Neural progenitor cell (in vitro differentiated cells): ENCODE measurements at regions not wholly inside any gene's neighbourhood (a gene's known extent, or its start where the extent isn't known, plus 50 kb on each side); places are given as distances from the start of the nearest gene placed in this dataset.

ENCODE experiments used
- DNase-seq: peaks from one replicate; pipeline ENCODE4 v3.0.0-alpha.2; 2016; ENCODE audit warnings: low spot score
- H2AFZ ChIP-seq: fragments of 200-600 bp; sonication (generic); replicated peaks from 2 replicates; pipeline ENCODE4 v1.6.1; 2016; ENCODE audit warnings: antibody characterized with exemption
- H3F3A ChIP-seq: fragments of 200-600 bp; sonication (generic); 2 replicates; pipeline ENCODE4 v1.6.1; 2016; ENCODE audit warnings: antibody characterized with exemption, low read depth
- H3K27ac ChIP-seq: fragments of 200-600 bp; sonication (generic); 2 replicates; pipeline ENCODE4 v1.5.1; 2016; ENCODE audit warnings: mild to moderate bottlenecking
- H3K27me3 ChIP-seq: fragments of 200-600 bp; sonication (generic); 2 replicates; pipeline ENCODE4 v1.6.1; 2016; ENCODE audit warnings: mild to moderate bottlenecking, moderate library complexity
- H3K36me3 ChIP-seq: fragments of 200-600 bp; sonication (generic); 2 replicates; pipeline ENCODE4 v1.5.1; 2016
- H3K4me1 ChIP-seq: fragments of 200-600 bp; sonication (generic); 2 replicates; pipeline ENCODE4 v1.6.1; 2016; ENCODE audit warnings: mixed run types
- H3K4me2 ChIP-seq: fragments of 200-600 bp; sonication (generic); 2 replicates; pipeline ENCODE4 v1.6.1; 2016
- H3K4me3 ChIP-seq: fragments of 200-600 bp; sonication (generic); 2 replicates; pipeline ENCODE4 v1.5.1; 2016
- H3K79me2 ChIP-seq: fragments of 200-600 bp; sonication (generic); 2 replicates; pipeline ENCODE4 v1.6.1; 2016; ENCODE audit warnings: low read depth
- H3K9ac ChIP-seq: fragments of 200-600 bp; sonication (generic); 2 replicates; pipeline ENCODE4 v1.6.1; 2016
- H3K9me3 ChIP-seq: fragments of 200-600 bp; sonication (generic); 2 replicates; pipeline ENCODE4 v1.5.1; 2016; ENCODE audit warnings: low read depth
- H4K20me1 ChIP-seq: fragments of 200-600 bp; sonication (generic); 2 replicates; pipeline ENCODE4 v1.6.1; 2016; ENCODE audit warnings: low read depth
- H3K27ac Mint-ChIP-seq: 3 replicates; pipeline ENCODE4 v1.8.0; 2021; ENCODE audit warnings: mixed read lengths
- H3K27me3 Mint-ChIP-seq: 2 replicates; pipeline ENCODE4 v1.8.0; 2022; ENCODE audit warnings: low read depth, mild to moderate bottlenecking, inconsistent platforms, moderate library complexity, mixed read lengths; ENCODE audit not compliant: insufficient read depth
- H3K36me3 Mint-ChIP-seq: 3 replicates; pipeline ENCODE4 v1.8.0; 2021; ENCODE audit warnings: mixed read lengths
- H3K4me1 Mint-ChIP-seq: 3 replicates; pipeline ENCODE4 v1.8.0; 2021; ENCODE audit warnings: mixed read lengths
- H3K4me3 Mint-ChIP-seq: 3 replicates; pipeline ENCODE4 v1.8.0; 2021; ENCODE audit warnings: mild to moderate bottlenecking, moderate library complexity, mixed read lengths
- H3K9me3 Mint-ChIP-seq: 3 replicates; pipeline ENCODE4 v1.8.0; 2020; ENCODE audit warnings: mixed read lengths
- CTCF ChIP-seq: fragments of 200-600 bp; sonication (generic); IDR thresholded peaks from 2 replicates; pipeline ENCODE4 v1.5.1; 2017; ENCODE audit warnings: antibody characterized with exemption, mild to moderate bottlenecking
- EZH2 ChIP-seq: fragments of 200-600 bp; sonication (generic); IDR thresholded peaks from 2 replicates; pipeline ENCODE4 v1.6.1; 2017; ENCODE audit warnings: antibody characterized with exemption, mild to moderate bottlenecking, moderate library complexity
- EZH2phosphoT487 ChIP-seq: fragments of 200-600 bp; sonication (generic); IDR thresholded peaks from 2 replicates; pipeline ENCODE4 v1.6.1; 2017; ENCODE audit warnings: antibody characterized with exemption

- no peak overlapping the region for H3K4me3 ChIP-seq
- H3K4me1 ChIP-seq: peaks cover 95% of the 10 kb centered on the region
- H3K27ac ChIP-seq: peak overlapping the region; percentile 4
Observed at GRCh38 chr1:81310250-81310649, 490.5 kb upstream of the ADGRL2 start.

GRCh38 chr1:81308191-81308590 is 492.5 kb upstream of the ADGRL2 start:
- no peak for DNase-seq
- peaks cover 81% of the 10 kb centered on the region for H3K4me1 ChIP-seq
- no peaks in the 10 kb centered on the region for H3K36me3 ChIP-seq
- no peak overlapping the region for H3K27ac ChIP-seq
- H3F3A ChIP-seq: peaks cover 43% of the 10 kb centered on the region
- H4K20me1 ChIP-seq: no peaks in the 10 kb centered on the region
- H3K4me3 ChIP-seq: no peak overlapping the region
- H3K9me3 ChIP-seq: no peaks in the 10 kb centered on the region
- H3K79me2 ChIP-seq: peaks cover 12% of the 10 kb centered on the region
- Mint-ChIP-seq H3K4me1 (peaks cover 63% of the 10 kb centered on the region), H3K27me3 (no peaks in the 10 kb centered on the region), H3K4me3 (no peak overlapping the region), H3K9me3 (no peaks in the 10 kb centered on the region), H3K36me3 (no peaks in the 10 kb centered on the region), H3K27ac (peak overlapping the region; percentile 36)
- no peak overlapping the region for H2AFZ ChIP-seq
- no peak overlapping the region for H3K9ac ChIP-seq
- H3K4me2 ChIP-seq: peak overlapping the region; percentile 7
- TF ChIP-seq EZH2phosphoT487 (no peak), EZH2 (no peak), CTCF (no peak)
- H3K27me3 ChIP-seq: no peaks in the 10 kb centered on the region

More at GRCh38 chr1:81310250-81310649, 490.5 kb upstream of the ADGRL2 start:
- peak overlapping the region; percentile 19 for H3K27ac Mint-ChIP-seq
- Histone ChIP-seq H3K79me2 (peaks cover 12% of the 10 kb centered on the region), H3F3A (peaks cover 55% of the 10 kb centered on the region), H3K9ac (no peak overlapping the region), H3K36me3 (no peaks in the 10 kb centered on the region), H3K9me3 (no peaks in the 10 kb centered on the region), H2AFZ (no peak overlapping the region), H3K4me2 (peak overlapping the region; percentile 67), H4K20me1 (no peaks in the 10 kb centered on the region), H3K27me3 (no peaks in the 10 kb centered on the region)
- peaks cover 72% of the 10 kb centered on the region for H3K4me1 Mint-ChIP-seq
- H3K4me3 Mint-ChIP-seq: peak overlapping the region; percentile 67
- no peaks in the 10 kb centered on the region for H3K36me3 Mint-ChIP-seq
- H3K9me3 Mint-ChIP-seq: no peaks in the 10 kb centered on the region
- no peaks in the 10 kb centered on the region for H3K27me3 Mint-ChIP-seq
- DNase-seq: no peak
- TF ChIP-seq CTCF: no peak
- TF ChIP-seq EZH2phosphoT487: no peak
- no peak for TF ChIP-seq EZH2

GRCh38 chr1:81307786-81308185 is 492.9 kb upstream of the ADGRL2 start:
- H2AFZ ChIP-seq: no peak overlapping the region
- peak overlapping the region; percentile 7 for H3K4me2 ChIP-seq
- H3K36me3 Mint-ChIP-seq: no peaks in the 10 kb centered on the region
- H3K27me3 ChIP-seq: no peaks in the 10 kb centered on the region
- H3K9ac ChIP-seq: no peak overlapping the region
- H3K9me3 ChIP-seq: no peaks in the 10 kb centered on the region
- no peaks in the 10 kb centered on the region for H4K20me1 ChIP-seq
- DNase-seq: no peak
- no peaks in the 10 kb centered on the region for H3K27me3 Mint-ChIP-seq
- no peak overlapping the region for H3K4me3 Mint-ChIP-seq
- no peak for TF ChIP-seq EZH2
- no peak for TF ChIP-seq EZH2phosphoT487
- no peak for TF ChIP-seq CTCF
- H3K27ac Mint-ChIP-seq: no peak overlapping the region
- H3K79me2 ChIP-seq: peaks cover 12% of the 10 kb centered on the region
- H3K9me3 Mint-ChIP-seq: no peaks in the 10 kb centered on the region
- H3K36me3 ChIP-seq: no peaks in the 10 kb centered on the region
- H3K4me1 Mint-ChIP-seq: peaks cover 59% of the 10 kb centered on the region
- H3K4me3 ChIP-seq: no peak overlapping the region
- H3K27ac ChIP-seq: no peak overlapping the region
- peaks cover 76% of the 10 kb centered on the region for H3K4me1 ChIP-seq
- peaks cover 39% of the 10 kb centered on the region for H3F3A ChIP-seq
